Stimulated activated naive B cell treated with anti-CD40 and anti-IgM and Interleukin-4, amounts not matched to agents 10 μg/mL and 1 μg/mL and 100 μg/mL, for 72 hours (primary cell): ENCODE measurements at regions not wholly inside any gene's neighbourhood (a gene's known extent, or its start where the extent isn't known, plus 50 kb on each side); places are given as distances from the start of the nearest gene placed in this dataset.

Source experiments
- ATAC-seq, 2 donors: fragments of 150-1000 bp; cut with Tn5 transposase; replicated peaks; 2 replicates each; pipeline ENCODE4 v1.10.0; 2021; ENCODE audit warnings: moderate library complexity in 1 of 2
- DNase-seq: peaks from one replicate; pipeline ENCODE4 v3.0.0; 2021
- H3K27ac Mint-ChIP-seq: one replicate; pipeline ENCODE4 v1.8.0; 2022; ENCODE audit warnings: mild to moderate bottlenecking, mixed read lengths
- H3K27me3 Mint-ChIP-seq, 2 donors: one replicate each; pipeline ENCODE4 v1.8.0; 2022; ENCODE audit warnings: mixed read lengths in 2 of 2
- H3K36me3 Mint-ChIP-seq, 2 donors: one replicate each; pipeline ENCODE4 v1.8.0; 2022; ENCODE audit warnings: mixed read lengths in 2 of 2, mild to moderate bottlenecking in 1 of 2
- H3K4me1 Mint-ChIP-seq, 2 donors: one replicate each; pipeline ENCODE4 v1.8.0; 2022; ENCODE audit warnings: mixed read lengths in 2 of 2, mild to moderate bottlenecking in 1 of 2
- H3K4me3 Mint-ChIP-seq, 2 donors: one replicate each; pipeline ENCODE4 v1.8.0; 2022; ENCODE audit warnings: mild to moderate bottlenecking in 2 of 2, mixed read lengths in 2 of 2, moderate library complexity in 1 of 2
- H3K9me3 Mint-ChIP-seq, 2 donors: one replicate each; pipeline ENCODE4 v1.8.0; 2022; ENCODE audit warnings: mixed read lengths in 2 of 2, mild to moderate bottlenecking in 1 of 2

DNA sequence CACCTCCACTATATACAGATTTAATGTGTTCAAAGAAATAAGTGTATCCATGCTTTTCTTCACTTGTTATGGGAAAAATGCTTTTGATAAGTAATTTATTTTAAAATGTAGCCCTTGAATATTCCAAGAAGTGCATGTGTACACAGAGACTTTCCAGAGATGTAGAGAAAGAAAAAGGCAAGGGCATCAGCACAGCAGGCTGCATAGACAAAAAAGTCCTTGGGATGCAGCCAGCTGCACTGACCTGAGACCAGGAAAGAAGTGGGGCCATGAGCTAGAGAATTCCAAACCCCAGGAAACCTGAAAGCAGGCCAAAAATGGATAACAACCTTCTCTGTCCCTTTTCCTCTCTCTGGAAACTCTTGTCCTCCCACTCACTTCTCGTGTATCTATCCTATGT is 51.6 kb upstream of the PRDM8 start:
- no peak overlapping the region for H3K27ac Mint-ChIP-seq
- no peaks in the 10 kb centered on the region for H3K36me3 Mint-ChIP-seq
- H3K9me3 Mint-ChIP-seq, result no peaks in the 10 kb centered on the region

DNA sequence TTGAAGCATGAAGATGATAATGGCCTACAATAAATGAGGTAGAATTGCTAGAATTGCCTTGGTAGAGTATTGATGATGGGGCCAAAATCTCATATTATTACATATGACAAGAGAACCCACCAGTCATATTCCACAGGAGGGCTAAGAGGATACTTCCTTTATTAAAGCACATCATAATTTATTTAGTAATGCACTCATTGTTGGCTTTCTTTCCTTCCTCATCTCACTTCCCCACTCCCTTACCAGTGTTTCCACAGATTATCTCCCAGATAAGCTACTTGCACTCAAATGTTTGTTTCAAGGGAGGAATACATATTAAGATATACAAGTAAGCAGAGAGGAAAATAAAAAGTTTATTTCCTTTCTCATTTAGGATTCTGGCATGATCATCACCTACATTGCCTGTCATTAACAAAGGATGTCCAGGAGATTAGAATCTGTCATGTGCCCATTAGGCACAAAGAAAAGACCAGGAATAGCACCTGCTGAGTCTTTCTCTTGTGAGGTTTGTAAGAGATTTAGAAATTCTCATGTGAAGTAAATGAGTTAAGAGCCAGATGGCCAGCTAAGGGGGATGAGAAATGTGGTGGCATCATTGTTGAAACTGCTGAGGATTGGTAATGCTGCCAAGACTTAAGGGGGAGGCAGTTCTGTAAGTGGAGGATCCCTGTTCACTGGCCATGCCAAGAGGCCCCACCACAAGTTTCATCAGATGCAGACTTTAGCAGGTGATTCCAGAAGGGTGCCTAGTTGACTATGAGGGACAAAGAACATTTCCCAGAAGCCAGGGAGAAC is 52.4 kb upstream of the PRDM8 start:
- Mint-ChIP-seq H3K4me1 (peaks cover 13 to 28% of the 10 kb centered on the region in 2 donors), H3K27ac (no peak overlapping the region), H3K27me3 (no peaks in the 10 kb centered on the region), H3K36me3 (no peaks in the 10 kb centered on the region), H3K9me3 (no peaks in the 10 kb centered on the region), H3K4me3 (no peak overlapping the region)
- ATAC-seq, result no peak
- no peak for DNase-seq

More for the DNA sequence above, 51.6 kb upstream of the PRDM8 start:
- no peak for DNase-seq
- Mint-ChIP-seq H3K27me3 (no peaks in the 10 kb centered on the region), H3K4me3 (no peak overlapping the region), H3K4me1 (peaks cover 10 to 22% of the 10 kb centered on the region in 2 donors)
- ATAC-seq, result no peak

DNA sequence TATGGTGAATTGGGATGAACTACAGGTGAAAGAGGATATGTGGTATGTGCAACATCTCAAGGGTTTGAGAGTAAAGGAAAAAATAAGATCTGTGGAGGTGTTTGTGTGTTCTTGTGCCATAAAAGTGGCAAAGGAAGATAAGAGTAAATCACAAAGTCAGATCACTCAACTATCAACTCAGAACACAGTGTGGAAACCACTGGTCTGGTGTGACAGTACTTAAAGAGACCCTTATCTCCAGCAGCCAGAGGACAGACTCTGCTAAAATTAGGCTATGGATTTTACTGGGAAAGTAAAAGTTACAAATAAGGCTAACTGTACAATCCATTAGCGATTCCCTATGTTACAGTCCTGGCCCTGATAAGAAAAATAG is 54.0 kb upstream of the PRDM8 start:
- DNase-seq (no peak), ATAC-seq (no peak)
- Mint-ChIP-seq H3K4me1 (peaks cover 23 to 43% of the 10 kb centered on the region in 2 donors), H3K27ac (no peak overlapping the region), H3K4me3 (no peak overlapping the region), H3K9me3 (no peaks in the 10 kb centered on the region), H3K36me3 (no peaks in the 10 kb centered on the region), H3K27me3 (no peaks in the 10 kb centered on the region)

- H3K4me1 Mint-ChIP-seq, result peaks cover 23 to 49% of the 10 kb centered on the region in 2 donors
- ATAC-seq (peak; percentile 39 to 64), DNase-seq (no peak)
- no peaks in the 10 kb centered on the region for H3K36me3 Mint-ChIP-seq
- no peaks in the 10 kb centered on the region for H3K9me3 Mint-ChIP-seq
- H3K27ac Mint-ChIP-seq, result no peak overlapping the region
- no peak overlapping the region for H3K4me3 Mint-ChIP-seq
- H3K27me3 Mint-ChIP-seq, result no peaks in the 10 kb centered on the region
These were observed 54.7 kb upstream of the PRDM8 start for GRCh38 chr4:80142394-80143306.

DNA sequence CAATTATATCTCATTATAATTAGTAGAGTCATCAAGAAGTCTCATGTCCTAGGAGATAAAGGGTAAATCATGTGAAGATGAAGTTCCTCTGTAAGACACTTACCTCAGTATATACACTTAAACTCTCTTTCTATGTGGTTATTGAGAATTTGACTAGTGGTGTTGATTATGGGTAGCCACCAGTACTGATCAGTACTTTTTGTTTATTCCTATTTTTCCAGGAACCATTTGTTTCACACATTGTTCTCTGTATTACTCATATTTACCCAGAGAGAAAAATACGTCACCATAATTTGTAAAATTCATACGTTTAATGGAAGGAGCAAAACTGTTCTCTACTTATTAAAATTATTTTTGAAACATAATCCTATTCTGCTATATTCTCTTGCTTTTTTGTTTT is 55.8 kb upstream of the PRDM8 start:
- Mint-ChIP-seq H3K27me3 (no peaks in the 10 kb centered on the region), H3K9me3 (no peaks in the 10 kb centered on the region), H3K27ac (no peak overlapping the region), H3K4me1 (peaks cover 25 to 52% of the 10 kb centered on the region in 2 donors), H3K36me3 (no peaks in the 10 kb centered on the region), H3K4me3 (no peak overlapping the region)
- ATAC-seq, result no peak
- no peak for DNase-seq

- ATAC-seq, result no peak
- no peak overlapping the region for H3K4me3 Mint-ChIP-seq
- no peaks in the 10 kb centered on the region for H3K36me3 Mint-ChIP-seq
- peaks cover 25 to 52% of the 10 kb centered on the region in 2 donors for H3K4me1 Mint-ChIP-seq
- no peak overlapping the region for H3K27ac Mint-ChIP-seq
- H3K27me3 Mint-ChIP-seq, result no peaks in the 10 kb centered on the region
- no peaks in the 10 kb centered on the region for H3K9me3 Mint-ChIP-seq
- no peak for DNase-seq
These were observed 57.1 kb upstream of the PRDM8 start for GRCh38 chr4:80140194-80140593.

DNA sequence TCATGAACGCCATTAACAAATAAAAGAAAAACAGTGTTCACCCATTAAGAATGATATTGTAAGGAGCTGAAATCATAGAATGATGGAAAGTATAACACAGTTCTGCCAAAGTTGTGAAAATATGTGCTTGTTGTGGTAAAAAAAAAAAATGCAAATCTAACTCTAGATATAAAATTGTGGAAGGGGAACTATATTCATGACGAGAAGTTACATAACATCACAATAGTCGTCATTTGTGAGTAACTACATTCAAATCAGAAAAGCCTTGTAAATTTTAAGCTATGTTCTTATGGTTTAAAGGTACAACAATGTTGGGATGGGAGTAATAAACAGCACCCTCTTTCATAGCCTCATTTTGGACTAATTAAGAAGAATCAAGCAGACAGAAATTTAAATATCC is 57.6 kb upstream of the PRDM8 start:
- Mint-ChIP-seq H3K36me3 (no peaks in the 10 kb centered on the region), H3K27ac (no peak overlapping the region), H3K27me3 (no peaks in the 10 kb centered on the region), H3K9me3 (no peaks in the 10 kb centered on the region), H3K4me1 (peaks cover 25 to 52% of the 10 kb centered on the region in 2 donors), H3K4me3 (no peak overlapping the region)
- no peak for ATAC-seq
- no peak for DNase-seq

- H3K27ac Mint-ChIP-seq, result no peak overlapping the region
- H3K36me3 Mint-ChIP-seq, result no peaks in the 10 kb centered on the region
- H3K4me1 Mint-ChIP-seq, result peaks cover 25 to 46% of the 10 kb centered on the region in 2 donors
- ATAC-seq (peak; percentile 94 to 95), DNase-seq (no peak)
- H3K27me3 Mint-ChIP-seq, result no peaks in the 10 kb centered on the region
- H3K4me3 Mint-ChIP-seq, result no peak overlapping the region
- H3K9me3 Mint-ChIP-seq, result no peaks in the 10 kb centered on the region
These were observed 58.5 kb upstream of the PRDM8 start for GRCh38 chr4:80138551-80139538.

DNA sequence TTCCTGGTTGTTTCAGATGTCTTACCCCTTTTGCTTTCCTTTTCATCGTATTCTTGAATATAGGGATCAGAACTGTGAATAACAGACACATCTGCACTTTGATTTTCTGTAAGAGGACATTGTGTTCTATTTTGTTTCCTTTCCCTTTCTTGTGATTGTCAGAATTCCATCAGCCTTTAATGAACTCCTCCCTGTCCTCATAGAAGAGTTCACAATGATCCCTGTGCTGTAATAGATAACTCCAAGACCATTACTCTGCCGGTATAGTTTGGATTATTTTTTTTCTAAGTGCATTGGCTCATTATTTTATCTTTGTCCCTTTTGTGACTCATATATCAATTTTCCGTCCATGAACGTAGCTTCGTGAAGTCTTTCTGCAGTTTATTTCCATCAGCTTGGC is 59.7 kb upstream of the PRDM8 start:
- H3K4me1 Mint-ChIP-seq, result peaks cover 20 to 38% of the 10 kb centered on the region in 2 donors
- no peaks in the 10 kb centered on the region for H3K27me3 Mint-ChIP-seq
- ATAC-seq (no peak), DNase-seq (no peak)
- no peaks in the 10 kb centered on the region for H3K36me3 Mint-ChIP-seq
- H3K27ac Mint-ChIP-seq, result no peak overlapping the region
- no peaks in the 10 kb centered on the region for H3K9me3 Mint-ChIP-seq
- no peak overlapping the region for H3K4me3 Mint-ChIP-seq

DNA sequence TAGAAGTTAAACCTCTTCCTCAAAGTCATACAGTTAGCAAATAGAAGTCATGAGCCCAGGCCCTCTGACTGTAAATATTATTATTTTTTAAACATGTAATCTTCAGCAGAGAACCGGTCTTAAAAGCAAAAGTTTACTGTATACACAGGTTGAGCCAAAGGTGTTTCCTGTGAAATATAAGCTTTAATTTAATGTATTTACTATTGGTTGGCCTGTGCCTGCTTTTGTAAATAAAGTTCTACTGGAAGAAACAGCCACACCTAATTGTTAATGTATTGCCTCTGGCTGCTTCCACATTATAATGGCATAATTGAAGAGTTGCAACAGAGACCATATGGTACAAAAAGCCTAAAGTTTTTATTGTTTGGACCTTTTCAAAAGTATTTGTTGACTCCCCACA is 61.0 kb upstream of the PRDM8 start:
- DNase-seq, result no peak
- no peak for ATAC-seq
- Mint-ChIP-seq H3K9me3 (no peaks in the 10 kb centered on the region), H3K36me3 (no peaks in the 10 kb centered on the region), H3K27ac (no peak overlapping the region), H3K27me3 (peaks cover 0 to 5% of the 10 kb centered on the region in 2 donors), H3K4me1 (peaks cover 18 to 29% of the 10 kb centered on the region in 2 donors), H3K4me3 (no peak overlapping the region)

DNA sequence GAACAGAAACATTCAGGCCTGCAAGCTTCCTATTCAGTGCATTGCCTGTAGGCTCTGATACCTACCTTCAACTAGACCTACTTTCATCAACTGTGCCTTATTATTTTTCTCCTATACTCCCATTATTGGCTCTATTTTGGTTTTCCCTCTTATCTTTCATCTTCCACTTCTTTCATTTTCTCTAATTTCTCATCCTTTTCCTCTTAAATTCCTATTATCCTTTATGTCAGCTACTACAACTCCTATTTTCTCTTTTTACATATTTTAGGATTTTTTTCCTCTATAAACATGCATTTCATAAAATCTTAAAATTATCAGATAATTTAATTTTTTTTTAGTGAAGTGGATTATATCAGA is 61.6 kb upstream of the PRDM8 start:
- no peaks in the 10 kb centered on the region for H3K9me3 Mint-ChIP-seq
- H3K27ac Mint-ChIP-seq, result no peak overlapping the region
- peaks cover 15 to 29% of the 10 kb centered on the region in 2 donors for H3K4me1 Mint-ChIP-seq
- peaks cover 0 to 5% of the 10 kb centered on the region in 2 donors for H3K27me3 Mint-ChIP-seq
- H3K4me3 Mint-ChIP-seq, result no peak overlapping the region
- no peak for ATAC-seq
- no peaks in the 10 kb centered on the region for H3K36me3 Mint-ChIP-seq
- DNase-seq, result no peak

- ATAC-seq, result no peak
These were observed 62.1 kb upstream of the ANTXR2 start for GRCh38 chr4:80134936-80135701.

DNA sequence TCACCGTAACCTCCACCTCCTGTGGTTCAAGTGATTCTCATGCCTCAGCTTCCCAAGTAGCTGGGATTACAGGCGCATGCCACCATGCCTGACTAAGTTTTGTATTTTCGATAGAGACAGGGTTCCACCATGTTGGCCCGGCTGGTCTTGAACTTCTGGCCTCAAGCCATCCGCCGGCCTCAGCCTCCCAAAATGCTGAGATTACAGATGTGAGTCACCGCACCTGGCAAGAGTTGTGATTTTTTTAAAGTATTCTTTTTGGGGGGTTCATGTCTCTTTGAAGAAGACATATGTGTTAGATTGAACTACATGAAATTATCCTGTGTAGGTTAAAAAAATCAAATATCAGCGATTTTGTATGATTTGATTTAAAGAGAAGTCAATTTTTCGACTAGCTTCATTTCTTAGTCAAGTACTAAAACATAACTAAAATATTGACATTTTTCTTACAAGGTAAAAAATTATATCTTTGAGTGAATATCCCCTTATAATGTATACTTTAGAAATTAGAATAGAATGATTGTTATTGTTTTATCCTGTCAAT is 60.3 kb upstream of the ANTXR2 start:
- Mint-ChIP-seq H3K27ac (no peak overlapping the region), H3K36me3 (no peaks in the 10 kb centered on the region), H3K4me3 (no peak overlapping the region), H3K9me3 (no peaks in the 10 kb centered on the region), H3K4me1 (peaks cover 4 to 9% of the 10 kb centered on the region in 2 donors), H3K27me3 (peaks cover 0 to 5% of the 10 kb centered on the region in 2 donors)
- DNase-seq (no peak), ATAC-seq (no peak)

More at GRCh38 chr4:80134936-80135701, 62.1 kb upstream of the ANTXR2 start:
- Mint-ChIP-seq H3K9me3 (no peaks in the 10 kb centered on the region), H3K27ac (no peak overlapping the region), H3K36me3 (no peaks in the 10 kb centered on the region), H3K27me3 (peaks cover 0 to 5% of the 10 kb centered on the region in 2 donors), H3K4me1 (peaks cover 13 to 27% of the 10 kb centered on the region in 2 donors), H3K4me3 (no peak overlapping the region)
- no peak for DNase-seq
